GM21825 (cell line): ENCODE measurements at regions not wholly inside any gene's neighbourhood (a gene's known extent, or its start where the extent isn't known, plus 50 kb on each side); places are given as distances from the start of the nearest gene placed in this dataset.

ENCODE experiments used
- ATAC-seq: cut with Tn5 transposase; IDR thresholded peaks from one replicate; pipeline ENCODE4 v1.9.1; 2021; ENCODE audit warnings: mild to moderate bottlenecking, moderate library complexity; ENCODE audit not compliant: unreplicated experiment

- no peak for ATAC-seq
Measured at GRCh38 chr1:58861506-58861905, 77.7 kb upstream of the JUN start.

GRCh38 chr1:58862728-58863385, 79.0 kb upstream of the JUN start:
- ATAC-seq = no peak

- no peak for ATAC-seq
Measured at GRCh38 chr1:58864654-58865053, 80.8 kb upstream of the JUN start.

- no peak for ATAC-seq
Measured at GRCh38 chr1:58866578-58866977, 82.7 kb upstream of the JUN start.

GRCh38 chr1:58869638-58870297, 85.9 kb upstream of the JUN start:
- no peak for ATAC-seq

- no peak for ATAC-seq
Measured at GRCh38 chr1:58870298-58870676, 86.4 kb upstream of the JUN start.

GRCh38 chr1:58874342-58874741, 90.5 kb upstream of the JUN start:
- ATAC-seq = no peak

- ATAC-seq = no peak
Measured at GRCh38 chr1:58874757-58875755, 91.2 kb upstream of the JUN start.

GRCh38 chr1:58879464-58879863, 95.6 kb upstream of the JUN start:
- no peak for ATAC-seq

- no peak for ATAC-seq
Measured at GRCh38 chr1:58880592-58880991, 96.7 kb upstream of the JUN start.

- no peak for ATAC-seq
Measured at GRCh38 chr1:58881471-58881994, 97.7 kb upstream of the JUN start.

GRCh38 chr1:58882322-58882948, 98.6 kb upstream of the JUN start:
- ATAC-seq = no peak

- no peak for ATAC-seq
Measured at GRCh38 chr1:58883037-58883887, 99.4 kb upstream of the JUN start.

GRCh38 chr1:58883888-58884482, 100.1 kb upstream of the JUN start:
- no peak for ATAC-seq

GRCh38 chr1:58884706-58885661, 101.1 kb upstream of the JUN start:
- no peak for ATAC-seq

- no peak for ATAC-seq
Measured at GRCh38 chr1:58885998-58886397, 102.2 kb upstream of the JUN start.

- no peak for ATAC-seq
Measured at GRCh38 chr1:58886611-58887010, 102.8 kb upstream of the JUN start.

- ATAC-seq = no peak
Measured at GRCh38 chr1:58887059-58887458, 103.2 kb upstream of the JUN start.
